ENCODE measurements at regions not wholly inside any gene's neighbourhood (a gene's known extent, or its start where the extent isn't known, plus 50 kb on each side); places are given as distances from the start of the nearest gene placed in this dataset.

DNA sequence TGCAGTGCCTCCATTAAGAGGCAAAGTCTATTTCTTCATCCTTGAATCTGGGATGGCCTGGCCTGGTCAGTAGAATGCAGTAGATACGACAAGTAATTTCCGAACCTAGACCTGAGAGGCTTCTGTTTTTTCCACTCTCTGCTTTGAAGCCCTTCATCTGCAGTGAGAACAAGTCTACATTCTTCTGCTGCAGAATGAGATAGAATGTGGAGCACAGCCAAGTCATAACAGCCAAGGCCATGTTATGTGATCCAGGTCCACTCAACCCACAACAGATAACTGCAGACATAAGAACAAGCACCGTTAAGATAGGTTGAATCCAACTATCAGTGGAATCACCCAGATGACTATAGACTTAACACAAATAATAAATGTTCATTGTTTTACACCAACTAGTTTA lies 1297.7 kb downstream of the C4orf33 start:
- TF ChIP-seq, protein P1, sequence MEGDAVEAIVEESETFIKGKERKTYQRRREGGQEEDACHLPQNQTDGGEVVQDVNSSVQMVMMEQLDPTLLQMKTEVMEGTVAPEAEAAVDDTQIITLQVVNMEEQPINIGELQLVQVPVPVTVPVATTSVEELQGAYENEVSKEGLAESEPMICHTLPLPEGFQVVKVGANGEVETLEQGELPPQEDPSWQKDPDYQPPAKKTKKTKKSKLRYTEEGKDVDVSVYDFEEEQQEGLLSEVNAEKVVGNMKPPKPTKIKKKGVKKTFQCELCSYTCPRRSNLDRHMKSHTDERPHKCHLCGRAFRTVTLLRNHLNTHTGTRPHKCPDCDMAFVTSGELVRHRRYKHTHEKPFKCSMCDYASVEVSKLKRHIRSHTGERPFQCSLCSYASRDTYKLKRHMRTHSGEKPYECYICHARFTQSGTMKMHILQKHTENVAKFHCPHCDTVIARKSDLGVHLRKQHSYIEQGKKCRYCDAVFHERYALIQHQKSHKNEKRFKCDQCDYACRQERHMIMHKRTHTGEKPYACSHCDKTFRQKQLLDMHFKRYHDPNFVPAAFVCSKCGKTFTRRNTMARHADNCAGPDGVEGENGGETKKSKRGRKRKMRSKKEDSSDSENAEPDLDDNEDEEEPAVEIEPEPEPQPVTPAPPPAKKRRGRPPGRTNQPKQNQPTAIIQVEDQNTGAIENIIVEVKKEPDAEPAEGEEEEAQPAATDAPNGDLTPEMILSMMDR (IDR thresholded peaks at IDR 0.05; ENCODE audit: borderline replicate concordance, extremely low read depth, low read length, poor library complexity, severe bottlenecking): no peak
- no peak for TF ChIP-seq EZH2 (IDR thresholded peaks at IDR 0.05; ENCODE audit: borderline replicate concordance, low read depth, low read length, severe bottlenecking)

All from DND-41 (cell line).